ENCODE measurements at regions not wholly inside any gene's neighbourhood (a gene's known extent, or its start where the extent isn't known, plus 50 kb on each side); places are given as distances from the start of the nearest gene placed in this dataset.
A peak's percentile ranks its signal among the peaks of the same experiment; 100 is the strongest.
"Not testable (repeated sequence)": the region's sequence is repeated elsewhere in the genome, so short reads cannot be mapped to it uniquely, and the experiment has no call there.

GRCh38 chr18:68244786-68245185 lies 470.1 kb downstream of the TMX3 start:
- FAIRE-seq (no peak), DNase-seq (ENCODE audit: low spot score) (no peak)

GRCh38 chr18:68241881-68242280 lies 473.0 kb downstream of the TMX3 start:
- DNase-seq (ENCODE audit: low spot score) (no peak), FAIRE-seq (no peak)

- FAIRE-seq, result no peak
- no peak for DNase-seq (ENCODE audit: low spot score)
Observed at GRCh38 chr18:68234676-68235075, 480.2 kb downstream of the TMX3 start.

GRCh38 chr18:68234131-68234530 lies 480.8 kb downstream of the TMX3 start:
- no peak for DNase-seq (ENCODE audit: low spot score)
- FAIRE-seq, result no peak

DNA sequence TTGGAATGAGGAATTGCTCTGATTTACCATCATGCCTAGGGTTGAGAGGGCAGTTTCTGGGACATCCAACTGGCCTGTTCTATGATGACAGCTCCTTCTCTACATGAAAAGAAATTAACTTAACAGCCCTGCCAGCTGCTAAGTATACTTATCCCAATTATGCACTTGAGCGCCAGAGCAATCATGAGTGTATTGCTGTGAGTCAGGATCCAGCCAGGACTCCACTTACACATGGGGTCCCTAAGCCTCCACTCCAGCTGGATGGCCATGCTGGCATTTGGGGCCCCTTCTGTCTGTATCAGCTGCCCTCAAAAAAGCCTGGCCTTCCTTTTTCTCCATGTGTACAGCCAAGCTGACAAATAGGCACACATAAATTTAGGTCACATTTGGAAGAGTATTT lies 481.9 kb downstream of the TMX3 start:
- DNase-seq (ENCODE audit: low spot score) (no peak), FAIRE-seq (no peak)

DNA sequence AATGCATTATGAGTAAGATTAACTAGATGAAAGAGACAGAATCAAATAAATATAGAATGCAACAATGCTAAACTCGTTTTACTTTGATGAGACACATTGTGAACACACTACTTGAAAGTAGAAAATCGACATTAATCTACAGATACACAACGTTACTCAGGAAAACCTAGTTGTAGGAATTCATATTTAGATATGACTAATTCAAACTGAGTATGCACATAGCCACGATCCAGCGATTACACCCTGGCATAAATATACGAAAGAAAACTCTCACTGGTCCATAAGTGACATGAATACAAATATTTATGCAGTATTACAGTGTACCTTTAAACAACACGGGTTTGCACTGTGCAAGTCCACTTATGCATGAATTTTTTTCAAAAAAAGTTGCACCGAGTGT lies 485.6 kb downstream of the TMX3 start:
- no peak for DNase-seq (ENCODE audit: low spot score)
- no peak for FAIRE-seq

DNA sequence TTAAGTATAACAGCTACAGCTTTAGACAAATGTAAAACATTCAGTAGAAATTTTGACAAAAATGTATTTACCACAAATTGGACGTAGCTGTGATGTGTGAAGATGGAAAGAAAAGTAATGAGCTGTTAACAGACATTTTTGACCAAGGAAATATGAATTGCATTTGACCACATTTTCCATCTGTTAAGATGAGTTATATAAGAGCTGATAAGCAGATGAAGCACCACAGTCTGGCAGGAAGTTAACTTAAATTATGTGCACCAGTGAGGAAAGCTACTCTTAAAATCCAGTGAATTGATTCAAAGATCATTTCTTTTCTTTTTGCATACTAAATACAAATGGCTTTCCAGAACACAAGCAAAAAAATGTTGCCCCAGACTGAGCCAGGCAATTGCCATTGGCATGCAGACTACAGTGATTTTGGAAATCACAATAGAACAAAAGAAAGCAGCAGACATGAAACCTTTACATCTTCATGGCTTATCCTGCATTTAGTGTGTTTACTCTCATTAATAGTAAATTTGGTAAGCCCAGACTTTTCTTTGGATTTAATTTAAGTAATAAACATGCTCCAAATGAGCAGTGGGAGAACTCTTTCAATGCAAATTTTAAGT lies 493.7 kb downstream of the TMX3 start:
- DNase-seq (ENCODE audit: low spot score), result no peak
- FAIRE-seq, result no peak

DNA sequence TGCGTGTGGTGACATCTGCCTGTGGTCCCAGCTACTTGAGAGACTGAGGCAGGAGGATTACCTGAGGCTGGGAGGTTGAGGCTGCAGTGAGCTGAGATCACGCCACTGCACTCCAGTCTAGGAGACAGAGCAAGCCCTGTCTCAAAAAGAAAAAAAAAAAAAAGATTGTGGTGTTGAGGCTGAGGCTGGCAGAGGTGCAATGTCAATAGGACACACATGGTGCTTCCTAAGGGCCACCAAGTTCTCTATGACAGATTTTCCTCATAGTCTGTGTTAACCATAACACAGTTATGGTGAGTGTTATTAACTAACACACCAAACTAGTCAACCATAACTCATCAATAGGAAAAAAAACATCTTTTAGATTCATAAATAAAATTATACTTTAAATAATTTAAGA lies 494.4 kb downstream of the TMX3 start:
- no peak for DNase-seq (ENCODE audit: low spot score)
- no peak for FAIRE-seq

DNA sequence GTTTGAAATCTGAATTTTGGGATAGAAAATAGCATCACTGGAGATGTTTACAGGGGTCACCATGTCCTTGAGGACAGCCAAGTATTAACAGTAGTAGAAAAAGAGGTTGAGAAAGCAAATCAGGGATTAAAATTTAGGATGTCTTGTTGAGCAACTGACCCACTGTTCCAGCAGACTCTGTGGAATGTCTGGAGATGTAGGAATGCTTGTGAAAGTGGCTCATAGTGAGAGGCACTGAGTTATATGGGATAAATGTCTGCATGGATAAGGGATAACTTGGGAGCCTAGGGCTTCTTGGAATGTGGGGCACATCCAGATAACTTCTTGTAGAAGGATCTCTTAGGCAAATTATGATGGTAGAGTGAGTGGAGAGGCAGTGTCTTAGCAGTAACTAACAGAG lies 495.0 kb downstream of the TMX3 start:
- DNase-seq (ENCODE audit: low spot score) (no peak), FAIRE-seq (no peak)

GRCh38 chr18:68219274-68219673 lies 495.6 kb downstream of the TMX3 start:
- DNase-seq (ENCODE audit: low spot score) (no peak), FAIRE-seq (no peak)

DNA sequence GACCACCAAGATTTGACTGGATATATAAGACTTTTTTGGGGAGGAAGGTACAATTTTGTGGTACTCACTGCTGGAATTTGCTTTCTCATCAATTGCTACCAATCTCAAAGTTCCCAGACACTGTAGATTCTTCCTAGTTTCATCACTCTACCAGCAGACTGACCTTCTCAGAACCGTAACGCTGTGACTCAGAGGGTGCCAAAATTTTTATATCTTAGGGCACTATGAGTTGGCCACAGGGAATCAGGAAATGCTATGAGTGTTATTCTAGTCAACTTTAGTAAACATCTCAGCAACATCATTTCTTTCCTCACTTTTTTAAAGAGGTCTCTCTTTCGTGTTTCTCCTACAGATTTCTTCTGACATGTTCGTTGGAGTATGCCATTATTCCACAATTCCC lies 499.0 kb downstream of the TMX3 start:
- FAIRE-seq, result no peak
- DNase-seq (ENCODE audit: low spot score), result peak; percentile 2

DNA sequence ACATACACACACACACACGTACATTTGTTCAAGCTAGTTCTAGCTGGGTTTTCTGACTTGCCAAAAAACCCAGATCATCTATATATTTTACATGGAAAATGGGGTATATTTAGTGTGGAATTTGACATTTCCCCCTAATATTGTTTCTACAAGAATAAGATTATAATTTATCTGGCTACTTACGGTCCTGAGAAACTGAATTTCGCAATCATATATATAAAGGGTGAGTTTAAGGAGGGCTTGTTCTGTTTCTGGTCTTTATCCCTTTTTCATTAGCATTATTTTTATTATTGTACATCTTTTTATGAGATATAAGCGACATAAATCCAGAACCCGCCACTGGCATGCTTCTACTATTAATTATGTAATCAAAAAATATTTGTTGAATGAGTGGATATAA lies 528.9 kb downstream of the TMX3 start:
- FAIRE-seq (no peak), DNase-seq (ENCODE audit: low spot score) (no peak)

- no peak for DNase-seq (ENCODE audit: low spot score)
- no peak for FAIRE-seq
Observed at GRCh38 chr18:68181956-68182355, 533.0 kb downstream of the TMX3 start.

- DNase-seq (ENCODE audit: low spot score) (no peak), FAIRE-seq (no peak)
Observed at GRCh38 chr18:68179811-68180210, 535.1 kb downstream of the TMX3 start.

DNA sequence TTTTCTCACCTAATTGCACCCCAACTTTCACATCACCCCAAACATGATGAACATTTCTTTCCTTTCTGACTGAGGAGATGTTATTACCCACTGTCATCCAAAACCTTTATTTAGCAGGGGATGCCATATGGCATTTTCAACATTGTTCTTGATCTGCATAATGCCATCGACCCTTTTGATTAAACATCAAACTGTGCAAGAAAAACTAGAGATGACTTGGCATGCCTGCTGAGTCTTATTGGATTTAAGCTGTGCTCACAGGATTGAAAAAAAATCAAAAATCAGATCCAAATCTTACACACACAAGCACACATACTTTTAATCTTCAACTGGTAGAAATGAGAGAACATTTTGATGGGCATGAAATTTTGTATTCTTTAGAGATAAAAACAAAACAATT lies 536.0 kb downstream of the TMX3 start:
- FAIRE-seq (no peak), DNase-seq (ENCODE audit: low spot score) (no peak)

DNA sequence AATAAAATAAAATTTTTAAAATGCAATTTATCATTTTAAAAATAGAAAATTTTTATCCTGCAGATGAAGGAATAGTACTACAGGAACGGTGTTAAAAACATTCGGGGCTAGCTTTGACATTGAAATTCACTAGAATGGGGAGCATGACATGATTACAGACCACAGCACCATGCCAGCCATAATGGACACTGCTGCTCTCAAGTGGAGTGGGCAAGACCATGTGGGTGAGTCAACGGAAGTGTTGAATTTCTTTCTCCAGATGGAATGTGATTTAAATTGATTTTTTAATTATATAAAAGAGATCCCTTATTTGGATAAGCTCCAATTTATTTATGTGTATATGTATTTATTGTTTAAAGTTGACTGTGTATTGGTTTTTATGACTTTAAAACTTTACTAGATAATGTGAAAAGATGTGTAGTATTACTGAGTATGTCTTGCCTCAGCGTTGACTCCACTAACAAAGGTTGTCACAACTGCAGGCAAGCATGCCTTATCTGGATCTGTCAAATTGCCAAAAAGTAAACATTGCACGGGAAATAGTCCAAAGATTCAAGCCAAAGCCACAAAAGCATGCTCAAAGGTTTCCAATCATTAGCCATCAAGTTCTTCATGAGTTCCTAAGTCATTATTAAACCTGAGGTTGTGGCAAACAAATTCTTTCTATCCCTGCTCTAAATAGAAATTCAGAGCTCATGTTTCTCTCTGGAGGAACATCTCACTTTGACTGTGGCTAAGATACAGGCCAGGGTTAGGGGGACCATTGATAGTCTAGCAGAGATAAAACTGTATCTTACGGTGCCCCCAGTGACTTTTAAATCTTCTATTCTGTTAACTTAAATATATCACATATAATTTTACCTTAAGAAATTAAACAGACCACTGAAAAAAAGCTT lies 536.9 kb downstream of the TMX3 start:
- no peak for FAIRE-seq
- peak; percentile 31 for DNase-seq (ENCODE audit: low spot score)

DNA sequence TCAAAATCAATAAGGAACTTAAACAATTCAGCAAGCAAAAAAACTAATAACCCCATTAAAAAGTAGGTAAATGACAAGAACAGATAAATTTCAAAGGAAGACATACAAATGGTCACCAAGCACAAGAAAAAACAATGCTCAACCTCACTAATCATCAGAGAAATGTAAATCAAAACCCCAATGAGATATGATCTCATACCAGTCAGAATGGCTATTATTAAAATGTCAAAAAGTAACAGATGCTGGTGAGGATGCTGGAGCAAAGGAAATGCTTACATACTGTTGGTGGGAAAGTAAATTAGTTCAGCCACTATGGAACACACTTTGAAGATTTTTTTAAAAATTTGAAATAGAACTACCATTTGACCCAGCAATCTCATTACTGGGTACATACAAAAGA lies 538.0 kb downstream of the TMX3 start:
- FAIRE-seq (no peak), DNase-seq (ENCODE audit: low spot score) (no peak)

DNA sequence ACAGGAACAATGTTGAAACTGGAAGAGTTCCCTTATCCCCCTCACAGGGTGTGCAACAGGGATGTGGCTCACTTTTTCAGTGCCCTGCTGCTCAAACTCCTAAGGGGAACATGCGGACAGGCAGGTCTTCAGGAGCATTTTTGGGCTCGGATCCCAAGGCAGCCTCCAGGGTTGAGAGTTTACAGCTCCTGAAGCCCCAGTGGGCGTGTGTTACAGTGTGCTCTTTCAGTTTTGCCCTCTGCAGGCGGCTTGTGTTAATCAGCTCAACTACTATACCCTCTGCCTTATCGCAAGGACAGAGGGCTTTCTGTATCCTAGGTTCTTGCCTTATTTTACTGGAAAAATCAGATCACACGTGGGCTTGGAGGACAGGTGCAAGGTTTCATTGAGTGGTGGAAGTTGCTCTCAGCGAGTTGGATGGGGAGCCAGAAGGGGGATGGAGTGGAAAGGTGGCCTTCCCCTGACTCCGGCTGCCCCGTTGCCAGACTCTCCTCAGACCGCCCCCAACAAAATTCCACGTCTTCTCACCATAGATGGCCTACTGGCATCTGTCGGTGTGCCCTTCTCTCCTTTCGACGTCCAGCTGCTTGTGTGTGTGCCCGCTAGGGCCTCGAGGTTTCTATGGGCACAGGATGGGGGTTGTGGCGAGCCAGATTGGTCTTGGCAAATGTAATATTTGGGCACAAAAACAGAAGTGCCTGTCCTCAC lies 541.9 kb downstream of the TMX3 start:
- FAIRE-seq (no peak), DNase-seq (ENCODE audit: low spot score) (no peak)

DNA sequence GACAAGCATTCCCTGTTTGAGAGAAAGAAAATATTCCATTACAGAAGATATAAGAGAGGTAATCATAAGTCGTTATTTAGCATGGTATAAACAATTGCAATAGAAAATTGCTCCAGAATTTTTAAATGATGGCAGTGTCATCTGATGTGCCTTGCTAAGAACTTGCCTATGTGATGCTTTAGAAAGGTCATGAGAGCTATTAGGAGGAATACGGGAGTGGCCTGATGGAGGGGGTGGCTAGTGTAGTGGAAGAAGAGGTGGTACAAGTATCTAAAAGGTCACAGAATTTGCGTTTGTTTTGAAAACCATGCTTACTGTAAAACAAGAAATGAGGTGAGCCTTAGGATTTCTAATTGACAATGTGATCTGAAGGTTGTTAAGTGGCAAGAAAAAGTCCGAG lies 550.0 kb downstream of the TMX3 start:
- no peak for DNase-seq (ENCODE audit: low spot score)
- no peak for FAIRE-seq

DNA sequence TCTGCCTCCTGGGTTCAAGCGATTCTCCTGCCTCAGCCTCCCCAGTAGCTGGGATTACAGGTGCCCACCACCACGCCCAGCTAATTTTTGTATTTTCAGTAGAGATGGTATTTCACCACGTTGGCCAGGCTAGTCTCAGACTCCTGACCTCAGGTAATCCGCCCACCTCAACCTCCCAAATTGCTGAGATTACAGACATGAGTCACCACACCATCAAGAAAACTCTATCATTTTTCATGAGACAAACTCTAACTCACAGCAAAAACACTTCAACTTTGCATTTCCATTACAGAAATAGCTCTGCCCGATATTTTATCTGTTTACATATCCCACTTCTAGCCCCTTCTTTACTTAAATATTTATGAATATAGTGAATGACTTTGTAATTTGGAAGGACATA lies 561.1 kb downstream of the TMX3 start:
- FAIRE-seq; DNase-seq (ENCODE audit: low spot score): not testable (repeated sequence)

- FAIRE-seq, result no peak
Observed at GRCh38 chr18:68152770-68153169, 562.1 kb downstream of the TMX3 start.

GRCh38 chr18:68150961-68151360 lies 563.9 kb downstream of the TMX3 start:
- FAIRE-seq, result no peak
- DNase-seq (ENCODE audit: low spot score), result no peak

More at GRCh38 chr18:68152770-68153169, 562.1 kb downstream of the TMX3 start:
- no peak for DNase-seq (ENCODE audit: low spot score)

Data from urothelium cell line (cell line).